ENCODE measurements at regions not wholly inside any gene's neighbourhood (a gene's known extent, or its start where the extent isn't known, plus 50 kb on each side); places are given as distances from the start of the nearest gene placed in this dataset.
"Not testable (repeated sequence)": the region's sequence is repeated elsewhere in the genome, so short reads cannot be mapped to it uniquely, and the experiment has no call there.

DNA sequence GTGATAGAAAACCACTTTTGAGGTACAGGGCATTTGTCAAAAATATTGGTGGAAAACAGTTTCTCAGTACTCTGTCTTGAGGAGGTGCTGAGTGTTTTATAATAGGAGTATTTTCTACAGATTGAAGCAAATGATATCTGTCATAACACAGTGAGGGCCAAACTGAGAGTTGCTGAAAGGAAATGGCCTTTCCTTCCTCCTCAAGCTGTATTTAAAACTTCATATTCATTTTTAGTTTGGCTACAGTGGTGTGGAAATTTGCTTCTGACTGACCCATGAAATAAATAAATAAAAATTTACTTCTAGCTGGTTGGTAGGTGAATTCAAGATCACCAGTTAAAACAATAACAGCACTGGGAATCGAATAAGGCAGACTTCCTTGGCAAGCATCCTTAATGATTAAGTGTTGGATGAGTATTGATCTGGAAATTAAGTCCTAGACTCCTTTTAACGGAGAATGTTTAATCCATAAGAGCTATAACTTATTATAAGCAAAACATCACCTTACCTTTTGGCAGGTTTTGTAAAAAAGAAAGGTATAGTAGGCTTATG is 828.6 kb upstream of the CITED2 start:
- H3K4me1 Mint-ChIP-seq (ENCODE audit: low read depth), result peaks cover 60% of the 10 kb centered on the region
- peak overlapping the region; percentile 63 for H3K27ac Mint-ChIP-seq
- H3K27me3 Mint-ChIP-seq (ENCODE audit: insufficient read depth), result no peaks in the 10 kb centered on the region; the same call in 1 of the 2 replicates
- H3K9me3 Mint-ChIP-seq, result peaks cover 8% of the 10 kb centered on the region; the same call in 1 of the 2 replicates
- TF ChIP-seq, protein P1, sequence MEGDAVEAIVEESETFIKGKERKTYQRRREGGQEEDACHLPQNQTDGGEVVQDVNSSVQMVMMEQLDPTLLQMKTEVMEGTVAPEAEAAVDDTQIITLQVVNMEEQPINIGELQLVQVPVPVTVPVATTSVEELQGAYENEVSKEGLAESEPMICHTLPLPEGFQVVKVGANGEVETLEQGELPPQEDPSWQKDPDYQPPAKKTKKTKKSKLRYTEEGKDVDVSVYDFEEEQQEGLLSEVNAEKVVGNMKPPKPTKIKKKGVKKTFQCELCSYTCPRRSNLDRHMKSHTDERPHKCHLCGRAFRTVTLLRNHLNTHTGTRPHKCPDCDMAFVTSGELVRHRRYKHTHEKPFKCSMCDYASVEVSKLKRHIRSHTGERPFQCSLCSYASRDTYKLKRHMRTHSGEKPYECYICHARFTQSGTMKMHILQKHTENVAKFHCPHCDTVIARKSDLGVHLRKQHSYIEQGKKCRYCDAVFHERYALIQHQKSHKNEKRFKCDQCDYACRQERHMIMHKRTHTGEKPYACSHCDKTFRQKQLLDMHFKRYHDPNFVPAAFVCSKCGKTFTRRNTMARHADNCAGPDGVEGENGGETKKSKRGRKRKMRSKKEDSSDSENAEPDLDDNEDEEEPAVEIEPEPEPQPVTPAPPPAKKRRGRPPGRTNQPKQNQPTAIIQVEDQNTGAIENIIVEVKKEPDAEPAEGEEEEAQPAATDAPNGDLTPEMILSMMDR (IDR thresholded peaks at IDR 0.05), result no peak
- no peak for DNase-seq
- H3K36me3 Mint-ChIP-seq (ENCODE audit: low read depth), result peaks cover 34% of the 10 kb centered on the region
- peak overlapping the region; percentile 4; the same call in 1 of the 2 replicates for H3K4me3 Mint-ChIP-seq

DNA sequence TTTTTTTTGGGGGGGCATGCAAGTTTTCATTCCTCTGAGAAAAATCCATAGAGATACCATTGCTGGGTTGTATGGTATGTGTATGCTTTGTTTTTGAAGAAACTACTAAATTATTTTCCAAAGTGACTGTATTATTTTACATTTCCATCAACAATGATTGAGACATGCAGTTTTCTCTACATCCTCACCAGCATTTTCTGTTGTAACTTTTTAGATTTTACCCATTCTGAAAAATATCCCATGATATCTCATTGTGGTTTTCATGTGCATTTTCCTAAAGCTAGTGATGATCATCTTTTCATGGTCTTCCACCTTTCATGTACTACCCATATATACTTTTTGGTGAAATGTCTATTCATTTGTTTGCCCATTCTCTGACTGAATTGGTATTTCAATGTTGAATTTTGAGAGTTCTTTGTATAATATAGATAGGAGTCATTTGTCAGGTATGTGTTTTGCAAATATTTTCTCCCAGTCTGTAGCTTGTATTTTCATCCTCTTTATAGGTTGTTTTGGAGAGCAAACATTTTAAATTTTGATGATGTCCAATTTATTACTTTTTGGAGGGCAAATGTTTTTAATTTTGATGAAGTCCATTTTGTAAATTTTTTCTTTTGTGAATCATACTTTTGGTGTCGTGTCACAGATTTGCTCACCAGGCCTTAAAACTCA is 827.5 kb upstream of the CITED2 start:
- peaks cover 55% of the 10 kb centered on the region for H3K4me1 Mint-ChIP-seq (ENCODE audit: low read depth)

DNA sequence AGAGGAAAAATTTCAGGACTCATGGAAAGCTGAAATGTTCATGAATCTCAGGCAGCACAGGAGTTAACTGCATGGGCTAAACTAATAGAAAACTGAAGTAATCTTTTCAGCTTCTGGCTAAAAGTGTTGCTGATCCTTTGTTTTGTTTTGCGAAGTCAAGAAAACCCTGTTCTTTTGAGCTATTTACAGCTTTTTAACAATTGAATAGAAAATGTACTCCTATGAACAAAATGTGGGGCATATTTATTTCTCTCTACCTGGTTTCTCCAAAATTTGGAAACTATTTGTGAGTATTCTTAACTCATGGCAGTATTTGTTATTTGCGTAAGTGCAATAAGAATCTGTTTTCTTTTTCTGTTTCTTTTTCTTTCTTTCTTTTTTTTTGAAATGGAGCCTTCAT is 818.8 kb upstream of the CITED2 start:
- no peak overlapping the region for H3K27ac Mint-ChIP-seq
- peaks cover 74% of the 10 kb centered on the region for H3K36me3 Mint-ChIP-seq (ENCODE audit: low read depth)
- H3K4me3 Mint-ChIP-seq, result no peak overlapping the region
- DNase-seq, result no peak
- H3K4me1 Mint-ChIP-seq (ENCODE audit: low read depth), result peaks cover 10% of the 10 kb centered on the region
- peaks cover 59% of the 10 kb centered on the region for H3K9me3 Mint-ChIP-seq
- TF ChIP-seq, protein P1 (IDR thresholded peaks at IDR 0.05), result no peak
- H3K27me3 Mint-ChIP-seq (ENCODE audit: insufficient read depth), result no peaks in the 10 kb centered on the region

More for the DNA sequence above, 827.5 kb upstream of the CITED2 start:
- peaks cover 31% of the 10 kb centered on the region for H3K36me3 Mint-ChIP-seq (ENCODE audit: low read depth)
- H3K4me3 Mint-ChIP-seq, result peak overlapping the region; percentile 33; the same call in 1 of the 2 replicates
- DNase-seq, result no peak
- H3K9me3 Mint-ChIP-seq, result peaks cover 8% of the 10 kb centered on the region; the same call in 1 of the 2 replicates
- TF ChIP-seq, protein P1 (IDR thresholded peaks at IDR 0.05), result no peak
- H3K27ac Mint-ChIP-seq, result peak overlapping the region; percentile 82
- no peaks in the 10 kb centered on the region; the same call in 1 of the 2 replicates for H3K27me3 Mint-ChIP-seq (ENCODE audit: insufficient read depth)

DNA sequence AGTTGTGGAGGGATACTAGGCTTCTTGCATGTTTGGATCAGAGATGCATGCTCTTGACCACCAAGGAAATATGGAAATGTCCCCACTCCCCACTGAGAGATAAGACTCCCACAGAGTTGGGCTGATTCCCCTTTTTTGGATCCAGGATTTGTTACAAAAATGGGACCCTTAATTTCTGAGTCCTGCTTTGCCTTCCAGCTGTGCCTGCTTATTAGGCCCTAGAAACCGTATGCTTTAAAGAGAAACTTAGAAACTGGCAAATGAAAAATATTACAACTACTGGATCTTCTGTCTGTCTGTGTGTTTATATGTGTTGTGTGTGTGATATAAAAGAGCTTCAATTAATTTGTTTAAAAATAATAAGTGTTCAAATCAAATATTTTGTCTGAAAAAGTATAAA is 817.6 kb upstream of the CITED2 start:
- peaks cover 72% of the 10 kb centered on the region for H3K9me3 Mint-ChIP-seq
- no peak overlapping the region for H3K27ac Mint-ChIP-seq
- TF ChIP-seq, protein P1 (IDR thresholded peaks at IDR 0.05), result no peak
- no peak overlapping the region for H3K4me3 Mint-ChIP-seq
- peaks cover 10% of the 10 kb centered on the region for H3K4me1 Mint-ChIP-seq (ENCODE audit: low read depth)
- DNase-seq, result no peak
- H3K27me3 Mint-ChIP-seq (ENCODE audit: insufficient read depth), result no peaks in the 10 kb centered on the region
- peaks cover 85% of the 10 kb centered on the region for H3K36me3 Mint-ChIP-seq (ENCODE audit: low read depth)

DNA sequence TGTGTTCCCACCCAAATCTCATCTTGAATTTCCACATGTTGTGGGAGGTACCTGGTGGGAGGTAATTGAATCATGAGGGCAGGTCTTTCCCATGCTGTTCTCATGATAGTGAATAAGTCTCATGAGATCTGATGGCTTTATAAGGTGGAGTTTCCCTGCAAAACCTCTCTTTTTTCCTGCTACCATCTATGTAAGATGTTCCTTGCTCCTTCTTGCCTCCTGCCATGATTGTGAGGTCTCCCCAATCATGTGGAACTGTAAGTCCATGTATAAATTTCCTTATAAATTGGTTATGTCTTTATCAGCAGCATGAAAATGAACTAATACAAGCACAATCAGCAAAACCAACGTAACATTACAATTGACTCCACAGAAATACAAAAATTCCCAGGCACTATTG is 814.8 kb upstream of the CITED2 start:
- Mint-ChIP-seq H3K36me3 (ENCODE audit: low read depth) (peaks cover 86% of the 10 kb centered on the region), H3K4me1 (ENCODE audit: low read depth) (peaks cover 11% of the 10 kb centered on the region), H3K9me3 (peaks cover 77% of the 10 kb centered on the region)
- not testable (repeated sequence) for H3K27ac Mint-ChIP-seq; H3K4me3 Mint-ChIP-seq; DNase-seq; H3K27me3 Mint-ChIP-seq (ENCODE audit: insufficient read depth)

DNA sequence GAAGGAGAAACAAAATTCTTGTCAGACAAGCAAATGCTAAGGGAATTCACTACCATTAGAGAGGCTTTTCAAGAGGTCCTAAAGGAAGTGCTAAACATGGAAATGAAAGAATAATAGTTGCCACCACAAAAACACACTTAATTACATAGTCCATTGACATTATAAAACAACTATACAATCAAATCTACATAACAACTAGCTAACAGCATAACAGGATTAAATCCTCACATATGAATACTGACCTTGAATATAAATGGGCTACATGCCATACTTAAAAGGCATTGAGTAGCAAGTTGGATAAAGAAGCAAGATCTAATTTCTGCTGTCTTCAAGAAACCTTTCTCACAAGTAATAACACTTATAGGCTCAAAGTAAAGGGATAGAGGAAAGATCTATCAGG is 811.5 kb upstream of the CITED2 start:
- no peak for DNase-seq
- Mint-ChIP-seq H3K27me3 (ENCODE audit: insufficient read depth) (no peaks in the 10 kb centered on the region), H3K36me3 (ENCODE audit: low read depth) (peaks cover 66% of the 10 kb centered on the region), H3K4me1 (ENCODE audit: low read depth) (peaks cover 39% of the 10 kb centered on the region), H3K9me3 (peaks cover 50% of the 10 kb centered on the region), H3K4me3 (no peak overlapping the region), H3K27ac (no peak overlapping the region)
- TF ChIP-seq, protein P1 (IDR thresholded peaks at IDR 0.05), result no peak

Measured in HFFc6 (cell line).